H1 (cell line): ENCODE measurements at regions not wholly inside any gene's neighbourhood (a gene's known extent, or its start where the extent isn't known, plus 50 kb on each side); places are given as distances from the start of the nearest gene placed in this dataset.

ENCODE experiments used
- POLR2A ChIP-seq, 2 experiments: IDR thresholded peaks; 1 replicate in 1 of 2; 2 replicates in 1 of 2; pipeline ENCODE4 v1.6.1; 2011; ENCODE audit warnings: low read depth in 2 of 2, low read length in 2 of 2, mild to moderate bottlenecking in 2 of 2; ENCODE audit errors: control extremely low read depth in 1 of 2
- TAF1 ChIP-seq: IDR thresholded peaks from 2 replicates; pipeline ENCODE4 v1.6.1; 2011; ENCODE audit warnings: mild to moderate bottlenecking, low read depth, low read length

DNA sequence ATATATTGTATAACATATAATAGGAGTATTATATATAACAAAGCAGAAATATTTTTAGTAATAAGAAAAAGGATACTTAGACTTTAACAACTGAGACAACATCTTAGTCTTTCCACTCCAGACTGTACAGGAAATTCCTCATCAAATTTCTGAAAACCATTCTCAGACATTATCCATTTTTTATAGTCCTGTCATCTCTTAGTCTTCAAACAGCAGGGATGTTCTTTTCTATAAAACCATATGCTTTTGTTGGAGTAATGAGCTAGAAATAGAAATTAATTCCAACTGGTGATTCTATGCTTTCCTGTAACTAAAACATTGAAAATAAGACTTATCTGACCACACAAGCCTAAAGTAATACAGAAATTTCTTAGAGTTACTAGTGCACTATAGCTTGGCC, 82.2 kb upstream of the CSNK1A1L start:
- TF ChIP-seq POLR2A (IDR thresholded peaks at IDR 0.05; ENCODE audit: control extremely low read depth in 1 of 2, low read depth in 2 of 2, low read length in 2 of 2) (no peak), TAF1 (no peak)
